GM19452 (cell line): ENCODE measurements at regions not wholly inside any gene's neighbourhood (a gene's known extent, or its start where the extent isn't known, plus 50 kb on each side); places are given as distances from the start of the nearest gene placed in this dataset.

ENCODE experiments used
- ATAC-seq: cut with Tn5 transposase; IDR thresholded peaks from one replicate; pipeline ENCODE4 v1.9.1; 2021; ENCODE audit not compliant: unreplicated experiment

DNA sequence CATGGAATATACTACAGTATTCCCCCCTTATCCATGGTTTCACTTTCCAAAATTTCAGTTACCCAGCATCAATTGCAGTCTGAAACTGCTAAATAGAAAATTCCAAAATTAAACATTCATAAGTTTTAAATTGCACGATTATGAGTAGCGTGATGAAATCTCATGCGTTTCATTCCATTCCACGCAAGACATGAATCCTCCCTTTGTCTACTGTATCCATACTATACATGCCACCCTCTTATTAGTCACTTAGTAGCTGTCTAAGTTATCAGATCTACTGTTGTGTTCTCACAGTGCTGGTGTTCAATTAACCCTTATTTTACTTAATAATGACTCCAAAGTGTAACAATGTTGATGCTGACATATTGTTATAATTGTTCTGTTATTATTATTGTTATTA, 261.2 kb upstream of the NDST4 start:
- no peak for ATAC-seq

DNA sequence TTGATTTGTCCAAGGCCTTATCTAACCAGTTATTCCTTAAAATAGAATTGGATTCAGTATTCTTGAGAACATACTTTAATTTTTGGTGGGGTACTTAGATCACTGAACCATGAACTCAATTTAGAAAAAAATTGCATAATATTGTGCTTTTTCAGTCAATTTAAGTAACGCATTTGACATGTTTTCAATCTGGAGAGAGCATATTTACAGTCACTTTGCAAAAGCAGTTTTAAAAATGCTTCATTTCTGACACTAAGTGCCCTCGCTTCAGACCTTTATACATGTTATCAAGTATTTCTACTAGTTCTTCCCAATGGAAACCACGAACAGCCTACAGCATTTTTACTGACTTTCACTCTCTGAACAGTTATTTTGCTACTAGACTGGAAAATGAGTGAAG, 257.1 kb upstream of the NDST4 start:
- no peak for ATAC-seq

DNA sequence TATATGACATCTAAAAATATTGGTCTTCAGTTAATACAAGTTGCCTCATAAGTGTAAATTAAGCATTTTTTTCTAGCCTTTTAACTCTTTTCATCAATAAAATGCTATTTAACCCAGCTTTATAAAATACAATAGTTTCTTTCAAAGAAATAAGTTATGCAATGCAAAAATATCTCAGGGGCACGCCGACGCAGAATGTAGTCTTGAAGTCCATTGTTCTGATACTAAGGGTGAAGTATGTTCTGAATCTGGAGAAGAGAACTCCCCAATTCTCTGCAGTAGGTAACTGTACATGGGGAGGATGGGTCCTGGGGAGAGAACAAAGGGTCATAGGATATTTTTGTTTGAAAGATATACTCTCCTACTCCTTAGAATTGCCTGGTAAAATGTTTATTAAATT, 256.6 kb upstream of the NDST4 start:
- no peak for ATAC-seq

DNA sequence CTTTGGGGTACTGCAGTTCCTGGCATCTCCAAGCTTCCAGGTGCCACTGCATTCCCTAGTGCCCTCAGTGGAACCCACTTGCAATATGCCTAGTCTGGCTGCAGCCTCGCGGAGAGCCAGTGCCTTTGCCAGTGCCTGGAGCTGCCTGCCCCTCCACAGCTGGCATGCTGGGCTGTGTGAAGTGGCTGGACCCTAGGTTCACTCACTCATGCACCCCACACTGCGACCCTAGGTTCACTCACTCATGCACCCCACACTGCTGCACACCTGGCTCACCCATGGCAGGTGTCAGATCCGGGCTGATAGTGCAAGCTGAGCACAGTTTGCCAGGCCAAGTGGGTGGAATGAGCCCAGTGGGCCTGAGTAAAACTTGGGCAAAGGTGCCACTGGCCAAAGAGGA, 253.0 kb upstream of the NDST4 start:
- no peak for ATAC-seq

DNA sequence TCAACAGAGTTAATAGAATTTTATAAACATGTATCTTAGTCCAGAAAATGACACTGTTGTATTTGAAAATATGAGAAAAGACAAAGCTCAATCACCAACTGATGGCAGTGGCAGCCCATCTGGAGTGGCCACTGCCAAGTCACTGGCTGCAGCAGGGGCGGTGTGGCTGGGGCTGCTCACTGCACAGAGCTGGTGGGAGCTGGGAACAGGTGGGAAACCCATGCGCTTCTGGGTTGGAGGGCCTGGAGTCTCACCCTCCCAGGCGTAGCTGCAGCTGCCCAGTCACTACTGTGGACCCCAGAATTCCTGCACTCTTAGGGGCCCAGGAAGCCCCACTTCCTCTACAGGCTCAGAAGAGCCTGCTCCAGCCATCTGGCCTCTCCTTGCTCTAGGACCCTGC, 251.8 kb upstream of the NDST4 start:
- ATAC-seq = no peak

DNA sequence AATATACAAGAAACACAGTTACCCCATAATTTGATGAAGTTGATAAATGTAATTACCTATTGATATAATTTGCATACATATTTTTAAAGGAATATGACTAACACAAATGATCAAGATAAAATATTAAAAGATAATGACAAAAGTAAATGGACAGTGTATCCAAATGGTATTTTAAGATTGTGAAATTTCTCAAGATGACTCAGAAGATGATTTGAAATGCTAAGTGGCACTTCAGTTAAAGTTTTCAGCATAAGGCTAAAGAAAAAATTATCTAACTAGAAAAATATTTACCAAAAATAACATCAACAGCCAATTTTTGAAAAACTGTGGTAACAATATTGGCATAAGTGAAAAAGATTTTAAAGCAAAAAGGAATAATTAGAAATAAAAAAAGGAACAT, 248.4 kb upstream of the NDST4 start:
- no peak for ATAC-seq

DNA sequence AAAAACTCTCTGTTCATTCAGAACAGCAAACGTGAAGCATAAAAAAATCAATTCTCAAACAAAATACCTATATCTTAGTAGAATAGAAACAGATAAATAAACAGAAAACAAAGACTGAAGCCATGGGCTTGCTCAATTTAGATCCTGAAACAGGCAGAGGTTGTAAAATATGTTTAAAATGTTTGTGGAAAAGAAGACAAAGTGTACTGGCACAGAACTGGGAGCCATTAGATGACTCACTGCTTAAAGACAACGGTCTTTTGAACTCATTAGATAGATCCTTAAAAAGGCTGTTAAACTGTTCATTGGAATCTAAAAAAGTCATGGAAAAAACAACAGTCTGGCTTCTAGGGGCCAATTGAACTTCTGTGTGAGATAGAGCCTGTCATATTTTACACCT, 247.0 kb upstream of the NDST4 start:
- no peak for ATAC-seq

DNA sequence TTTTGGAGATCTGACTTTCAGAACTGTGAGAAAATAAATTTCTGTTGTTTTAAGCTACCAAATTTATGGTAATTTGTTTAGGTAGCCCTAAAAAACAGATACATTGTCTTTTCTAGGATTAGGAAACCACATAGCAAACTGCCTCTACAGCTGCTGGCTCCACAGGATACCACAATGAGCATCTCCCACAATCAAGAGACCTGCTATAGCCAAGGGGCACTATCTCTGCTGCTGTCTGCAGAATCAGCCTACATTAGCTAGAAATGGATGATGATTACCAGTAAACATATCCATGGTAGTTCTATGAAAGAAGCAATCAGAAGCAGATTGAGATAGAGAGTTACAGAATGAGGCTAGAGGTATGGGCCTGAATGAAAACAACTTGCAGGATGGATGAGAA, 244.4 kb upstream of the NDST4 start:
- no peak for ATAC-seq

DNA sequence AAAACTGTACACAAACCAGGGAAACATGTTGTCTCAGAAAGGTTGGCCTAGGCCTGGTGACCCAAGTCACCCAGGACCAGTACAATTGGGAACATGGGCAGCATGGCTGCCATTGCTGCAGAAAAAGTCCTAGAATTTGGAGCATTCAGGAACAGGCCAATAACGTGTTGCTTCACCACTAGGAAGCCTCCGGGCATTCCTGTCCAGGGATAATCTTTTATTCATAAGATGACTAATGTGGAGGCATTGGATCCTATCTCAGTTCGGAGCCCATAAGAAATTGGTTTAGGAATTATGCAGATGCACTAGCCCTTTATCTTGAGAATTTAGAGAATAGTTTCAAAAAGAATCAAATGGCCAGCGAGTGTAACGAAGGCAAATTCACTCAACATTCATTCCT, 242.8 kb upstream of the NDST4 start:
- no peak for ATAC-seq

DNA sequence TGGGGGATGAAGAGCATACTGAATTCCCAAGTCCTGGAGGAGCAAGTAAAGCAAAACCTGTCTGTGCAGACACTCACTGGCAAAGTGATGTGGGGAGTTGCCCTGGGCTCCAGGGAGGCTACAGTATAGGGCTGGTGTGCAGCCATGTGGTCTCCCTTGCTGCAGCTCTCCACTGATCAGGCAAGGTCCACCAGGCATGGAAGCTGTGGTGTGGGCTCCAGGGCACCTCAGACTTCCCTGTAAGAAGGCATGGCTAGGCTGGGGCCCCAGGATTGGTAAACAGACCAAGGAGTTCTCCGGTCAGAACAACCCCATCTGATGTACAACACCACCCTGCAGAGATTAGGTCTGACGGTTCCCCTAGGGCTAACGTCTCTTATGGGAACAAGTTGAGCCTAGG, 241.9 kb upstream of the NDST4 start:
- ATAC-seq = no peak

DNA sequence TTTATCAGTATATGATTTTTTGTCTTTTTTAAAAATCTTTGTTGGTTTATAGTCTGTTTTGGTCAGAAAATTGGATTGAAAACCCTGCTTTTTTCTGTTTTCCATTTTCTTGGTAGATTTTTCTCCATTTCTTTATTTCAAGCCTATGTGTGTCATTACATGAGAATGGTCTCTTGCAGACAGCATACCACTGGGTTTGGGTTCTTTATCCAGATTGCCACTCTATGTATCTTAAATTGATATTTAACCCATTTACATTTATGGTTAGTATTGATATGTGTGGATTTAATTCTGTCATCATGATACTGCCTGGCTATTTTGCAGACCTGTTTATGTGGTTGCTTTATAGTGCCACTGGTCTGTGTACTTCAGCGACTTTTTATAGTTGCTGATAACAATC, 239.9 kb upstream of the NDST4 start:
- ATAC-seq = no peak

DNA sequence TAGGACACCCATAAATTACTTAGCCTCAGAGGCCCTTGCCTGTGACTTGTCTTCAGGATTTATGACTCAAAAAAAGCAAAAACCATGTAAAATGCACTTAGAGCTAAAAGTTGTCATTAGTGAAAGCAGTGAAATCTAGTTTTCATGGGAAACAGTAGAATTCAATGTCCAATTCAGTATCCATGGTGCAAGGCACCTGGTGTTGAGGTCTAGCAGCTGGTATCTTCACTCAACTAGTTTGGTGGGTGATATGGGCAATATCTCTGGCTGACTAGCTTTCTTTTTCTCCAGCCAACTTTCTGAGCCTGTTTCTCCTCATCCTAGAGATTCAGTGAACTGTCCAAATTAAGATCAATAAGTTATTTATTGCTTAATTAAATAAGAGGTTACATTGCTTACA, 229.8 kb upstream of the NDST4 start:
- ATAC-seq = no peak

DNA sequence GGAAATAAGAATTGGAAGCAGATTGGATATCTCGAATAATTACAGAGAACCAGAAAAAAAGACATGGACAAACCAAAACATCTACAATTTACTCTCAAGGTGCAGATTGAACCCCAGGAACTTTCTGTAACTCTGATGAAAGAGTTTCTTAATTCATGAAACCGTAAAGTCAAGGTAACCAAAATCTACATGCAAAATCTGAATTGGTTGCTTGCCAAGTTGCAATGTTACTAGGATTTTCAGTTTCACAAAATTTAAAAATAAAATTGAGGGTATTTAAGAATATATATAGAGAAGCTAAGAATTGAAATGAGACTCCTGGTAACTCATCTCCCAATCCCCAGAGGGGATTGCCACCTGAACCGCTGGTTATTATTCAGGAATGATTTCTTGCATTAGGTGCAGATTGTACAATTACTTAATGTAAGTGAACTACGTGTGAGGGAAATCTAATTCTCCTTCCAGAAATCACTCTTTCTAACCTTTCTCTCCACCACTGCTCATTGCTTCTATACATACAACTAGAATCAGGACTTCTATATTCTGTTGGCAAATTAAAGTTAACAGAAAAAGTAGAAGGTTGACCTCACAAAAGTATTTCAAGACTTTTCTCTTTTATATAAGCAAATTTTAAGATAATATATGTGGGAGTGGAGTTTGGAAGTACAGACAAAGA, 221.5 kb upstream of the NDST4 start:
- peak; percentile 57 for ATAC-seq

DNA sequence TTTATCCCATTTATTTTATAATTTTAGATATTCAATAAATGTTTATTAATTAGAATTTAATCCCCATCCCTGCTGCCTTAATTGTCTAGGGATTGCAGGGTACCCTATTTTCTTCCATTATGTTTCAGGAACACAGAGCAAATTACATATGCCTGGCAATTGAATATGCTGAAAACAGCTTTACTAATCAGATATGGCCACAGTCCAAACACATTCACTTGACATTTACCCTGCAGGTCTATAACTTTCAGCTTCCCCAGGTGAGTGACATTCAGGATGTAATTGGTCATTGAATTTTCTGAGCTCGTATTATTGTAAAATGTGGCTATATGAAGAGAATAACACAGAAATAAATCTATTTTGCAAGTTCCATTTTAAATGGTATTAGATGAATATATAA, 218.7 kb upstream of the NDST4 start:
- no peak for ATAC-seq

DNA sequence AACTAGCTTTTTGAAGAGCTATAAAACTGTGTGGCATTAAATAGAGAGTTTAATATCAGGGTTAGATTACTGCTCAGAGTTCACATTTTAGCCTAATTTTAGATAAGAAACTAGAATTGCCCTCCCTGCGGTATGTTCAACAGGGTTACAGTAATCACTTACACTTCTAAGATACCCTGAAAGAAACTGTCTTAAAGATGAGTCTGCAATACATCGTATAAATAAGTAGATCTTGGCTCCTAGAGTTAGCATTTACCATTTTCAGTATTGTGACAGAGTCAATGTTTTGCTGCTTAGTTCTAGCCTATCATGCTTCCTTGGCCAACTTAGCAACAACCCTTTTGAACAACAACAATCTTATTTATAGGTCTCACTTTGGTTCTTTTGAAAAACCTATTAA, 217.8 kb upstream of the NDST4 start:
- ATAC-seq = no peak

DNA sequence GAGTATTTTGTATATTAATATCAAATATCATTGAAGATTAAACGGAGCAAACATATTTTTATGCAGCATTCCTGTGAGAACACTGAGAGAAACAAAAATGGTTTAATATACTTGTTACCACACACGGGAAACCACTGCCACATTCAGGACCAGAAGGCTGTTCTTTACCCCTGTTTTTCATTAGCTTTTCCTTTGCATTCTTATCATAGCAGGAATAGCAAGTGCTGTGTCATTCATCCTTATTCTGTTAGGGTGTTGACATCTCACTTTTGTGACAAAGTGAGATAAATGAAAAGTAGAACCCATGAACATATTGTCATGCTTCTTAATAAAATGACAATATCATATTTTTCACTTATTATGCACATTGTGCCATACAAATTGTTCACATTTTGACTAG, 212.4 kb upstream of the NDST4 start:
- no peak for ATAC-seq

DNA sequence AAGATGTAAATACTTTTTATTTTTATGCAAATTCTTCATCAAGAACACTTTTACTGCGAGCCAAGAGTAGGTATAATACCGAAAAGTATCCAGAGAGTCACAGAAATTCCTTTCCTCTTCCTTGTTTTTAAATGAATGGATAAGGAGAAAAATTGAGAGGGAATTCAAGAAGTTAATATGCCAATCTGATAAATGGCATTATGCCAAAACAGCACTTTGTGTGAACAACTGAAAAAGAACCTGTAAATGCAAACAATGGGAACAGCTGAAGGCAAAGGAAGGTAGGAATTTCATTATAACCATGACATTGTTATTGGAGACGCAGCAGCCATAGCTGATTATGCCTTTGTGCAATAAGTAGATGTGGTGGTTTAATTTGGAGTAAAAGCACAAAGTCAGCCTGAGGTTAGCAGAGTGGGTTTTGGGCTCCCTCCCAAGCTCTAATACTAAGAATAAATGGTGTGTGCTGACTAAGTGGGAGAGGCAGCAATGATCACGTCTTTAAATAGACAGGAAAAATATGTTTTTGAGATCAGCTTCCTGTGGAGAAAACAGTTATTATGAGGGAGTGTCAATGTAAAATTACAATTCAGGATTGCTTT, 209.8 kb upstream of the NDST4 start:
- ATAC-seq = no peak

DNA sequence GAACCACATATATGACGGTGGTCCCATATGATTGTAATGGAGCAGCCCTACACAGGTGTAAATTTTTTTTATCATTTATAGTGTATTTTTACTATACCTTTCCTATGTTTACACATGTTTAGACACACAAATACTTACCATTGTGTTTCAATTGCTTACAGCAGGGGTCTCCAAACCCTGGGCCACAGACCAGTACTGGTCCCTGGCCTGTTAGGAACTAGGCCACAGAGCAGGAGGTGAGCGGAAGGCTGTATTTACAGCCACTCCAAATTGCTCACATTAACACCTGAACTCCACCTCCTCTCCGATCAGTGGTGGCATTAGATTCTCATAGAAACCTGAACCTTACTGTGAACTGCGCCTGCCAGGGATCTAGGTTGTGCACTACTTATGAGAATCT, 201.8 kb upstream of the NDST4 start:
- ATAC-seq = no peak

DNA sequence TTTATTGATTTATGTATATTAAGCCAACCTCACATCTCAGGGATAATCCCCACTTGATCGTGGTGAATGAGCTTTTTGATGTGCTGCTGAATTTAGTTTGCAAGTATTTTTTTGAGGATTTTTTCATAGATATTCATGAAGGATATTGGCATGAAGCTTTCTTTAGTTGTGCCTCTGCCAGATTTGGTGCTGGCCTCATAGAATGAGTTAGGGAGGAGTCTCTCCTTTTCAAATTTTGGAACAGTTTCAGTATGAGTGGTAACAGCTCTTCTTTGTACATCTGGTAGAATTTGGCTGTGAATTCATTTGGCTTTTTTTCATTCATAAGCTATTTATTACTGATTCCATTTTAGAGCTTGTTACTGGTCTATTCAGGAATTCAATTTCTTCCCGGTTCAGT, 197.2 kb upstream of the NDST4 start:
- no peak for ATAC-seq

DNA sequence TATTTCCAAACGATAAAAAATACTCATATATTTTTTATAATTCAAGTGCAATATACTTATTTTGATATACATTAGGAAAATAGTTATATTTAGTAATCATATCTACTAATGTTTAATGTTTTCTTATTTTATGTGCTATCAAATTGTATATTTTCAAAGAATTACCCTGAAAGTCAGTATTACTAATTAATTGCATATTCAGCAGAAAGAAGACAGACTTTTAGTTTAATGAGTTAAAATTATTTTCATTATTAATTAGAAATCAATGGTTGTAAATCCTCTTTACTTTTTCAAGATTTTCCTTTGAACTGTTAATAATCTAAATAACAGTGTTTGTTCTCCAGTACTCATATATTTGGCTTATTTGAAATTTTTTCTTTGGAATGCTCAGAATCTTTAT, 181.3 kb upstream of the NDST4 start:
- no peak for ATAC-seq

DNA sequence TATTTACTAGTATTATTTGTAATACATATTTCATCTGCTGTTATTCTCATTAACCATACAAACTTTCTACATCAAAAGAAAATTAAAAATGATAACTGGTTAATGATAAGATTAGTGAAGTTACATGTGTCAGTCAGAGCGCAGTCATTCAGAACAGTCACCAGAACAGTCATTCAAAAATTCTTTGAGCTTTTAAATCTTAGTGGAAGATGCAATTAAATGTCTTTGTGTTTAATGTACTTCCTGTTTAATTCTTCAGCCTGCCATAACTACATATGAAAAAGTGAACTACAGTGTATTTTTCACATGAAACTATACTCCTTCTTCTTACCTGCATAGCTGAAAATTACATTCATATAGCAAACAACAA, 179.7 kb upstream of the NDST4 start:
- no peak for ATAC-seq

DNA sequence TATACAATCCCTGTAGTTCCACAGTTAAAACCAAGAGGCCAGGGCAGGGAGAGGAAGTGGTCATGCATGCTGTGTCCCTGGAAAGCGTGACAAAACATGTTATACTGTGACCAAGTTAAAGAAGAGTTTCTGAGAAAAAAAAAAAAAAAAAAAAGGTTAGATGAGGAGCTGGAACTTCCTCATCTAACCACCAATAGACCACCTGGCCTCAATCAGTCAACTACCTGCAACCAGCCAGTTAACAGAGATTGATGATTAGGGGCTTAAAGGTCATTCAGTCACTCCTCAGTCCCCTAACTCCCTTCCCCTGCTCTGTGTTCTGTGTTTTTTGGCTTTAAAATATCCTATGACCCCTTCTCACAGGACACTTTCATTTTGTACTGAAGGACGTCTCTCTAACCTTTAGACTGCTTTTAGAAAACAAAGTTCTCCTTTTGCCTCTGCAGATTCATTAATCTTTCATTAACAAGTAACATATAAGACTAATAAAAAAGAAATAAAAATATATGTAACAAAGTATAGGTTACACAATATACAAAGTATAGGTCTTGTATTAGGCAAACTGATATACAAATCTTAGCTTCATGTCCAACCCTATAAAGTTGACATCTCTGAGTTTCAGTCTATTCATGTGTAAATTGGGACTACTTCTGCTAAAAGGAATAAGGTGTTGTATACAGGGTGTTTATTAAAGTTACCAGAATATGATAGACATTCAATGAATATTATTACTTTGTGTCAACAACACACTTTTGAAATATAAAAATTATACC, 179.1 kb upstream of the NDST4 start:
- ATAC-seq = peak; percentile 72

DNA sequence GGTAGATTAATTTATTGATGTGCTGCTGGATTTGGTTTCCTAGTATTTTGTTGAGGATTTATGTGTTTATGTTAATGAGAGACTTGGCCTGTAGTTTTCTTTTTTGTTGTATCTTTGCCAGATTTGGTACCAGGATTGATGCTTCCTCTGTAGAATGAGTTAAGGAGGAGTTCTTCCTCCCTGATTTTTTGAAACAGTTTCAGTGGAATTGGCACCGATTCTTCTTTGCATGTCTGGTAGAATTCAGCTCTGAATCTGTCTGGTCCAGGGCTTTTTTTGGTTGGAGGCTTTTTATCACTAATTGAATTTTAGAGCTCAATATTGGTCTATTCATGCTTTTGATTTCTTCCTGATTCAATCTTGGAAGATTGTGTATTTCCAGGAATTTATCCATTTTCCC, 174.0 kb upstream of the NDST4 start:
- ATAC-seq = no peak
